ENCODE measurements at regions not wholly inside any gene's neighbourhood (a gene's known extent, or its start where the extent isn't known, plus 50 kb on each side); places are given as distances from the start of the nearest gene placed in this dataset.

- Histone ChIP-seq H3K36me3 (ENCODE audit: control insufficient read depth, insufficient read depth, low read length) (no peaks in the 10 kb centered on the region), H3K9me3 (no peaks in the 10 kb centered on the region), H3K4me1 (no peaks in the 10 kb centered on the region), H3K4me3 (ENCODE audit: low read depth, low read length) (no peak overlapping the region), H3K27me3 (replicated peaks; ENCODE audit: control insufficient read depth, insufficient read depth, low read length) (no peaks in the 10 kb centered on the region)
- H3K4me3 Mint-ChIP-seq (ENCODE audit: unreplicated experiment) = no peak overlapping the region
- TF ChIP-seq CTCF (IDR thresholded peaks at IDR 0.05; ENCODE audit: insufficient read depth in 1 of 2, low read depth in 1 of 2, low read length in 1 of 2, severe bottlenecking in 1 of 2, unreplicated experiment in 1 of 2) = no peak
- H3K27ac Mint-ChIP-seq (ENCODE audit: unreplicated experiment) = no peak overlapping the region
- no peak for DNase-seq
- intact Hi-C loops (cut with micrococcal nuclease; ENCODE audit: unreplicated experiment) = no loop called here
- H3K9me3 Mint-ChIP-seq (ENCODE audit: unreplicated experiment) = no peaks in the 10 kb centered on the region
- no peaks in the 10 kb centered on the region for H3K4me1 Mint-ChIP-seq (ENCODE audit: low read depth, unreplicated experiment)
- no TSS peak for BruUV-seq (replicated peaks)
- no peaks in the 10 kb centered on the region for H3K36me3 Mint-ChIP-seq (ENCODE audit: insufficient read depth, unreplicated experiment)
- no peaks in the 10 kb centered on the region for H3K27me3 Mint-ChIP-seq (ENCODE audit: insufficient read depth, unreplicated experiment)
- POLR2A ChIA-PET = no interaction called here
- CTCF ChIA-PET = no interaction called here
Observed at GRCh38 chr13:106850973-106851650, 283.2 kb upstream of the ARGLU1 start.

- Histone ChIP-seq H3K36me3 (ENCODE audit: control insufficient read depth, insufficient read depth, low read length) (no peaks in the 10 kb centered on the region), H3K27me3 (replicated peaks; ENCODE audit: control insufficient read depth, insufficient read depth, low read length) (no peaks in the 10 kb centered on the region), H3K4me3 (ENCODE audit: low read depth, low read length) (no peak overlapping the region), H3K4me1 (no peaks in the 10 kb centered on the region), H3K9me3 (no peaks in the 10 kb centered on the region)
- CTCF ChIA-PET = no interaction called here
- H3K27me3 Mint-ChIP-seq (ENCODE audit: insufficient read depth, unreplicated experiment) = no peaks in the 10 kb centered on the region
- intact Hi-C loops (cut with micrococcal nuclease; ENCODE audit: unreplicated experiment) = no loop called here
- H3K4me1 Mint-ChIP-seq (ENCODE audit: low read depth, unreplicated experiment) = no peaks in the 10 kb centered on the region
- POLR2A ChIA-PET = no interaction called here
- no peaks in the 10 kb centered on the region for H3K36me3 Mint-ChIP-seq (ENCODE audit: insufficient read depth, unreplicated experiment)
- BruUV-seq (replicated peaks) = no TSS peak
- TF ChIP-seq CTCF (IDR thresholded peaks at IDR 0.05; ENCODE audit: insufficient read depth in 1 of 2, low read depth in 1 of 2, low read length in 1 of 2, severe bottlenecking in 1 of 2, unreplicated experiment in 1 of 2) = no peak
- no peak overlapping the region for H3K4me3 Mint-ChIP-seq (ENCODE audit: unreplicated experiment)
- DNase-seq = no peak
- peak overlapping the region; percentile 35 for H3K27ac Mint-ChIP-seq (ENCODE audit: unreplicated experiment)
- no peaks in the 10 kb centered on the region for H3K9me3 Mint-ChIP-seq (ENCODE audit: unreplicated experiment)
Observed at GRCh38 chr13:106846571-106847448, 278.9 kb upstream of the ARGLU1 start.

- H3K4me1 Mint-ChIP-seq (ENCODE audit: low read depth, unreplicated experiment) = peaks cover 6% of the 10 kb centered on the region
- H3K27ac Mint-ChIP-seq (ENCODE audit: unreplicated experiment) = no peak overlapping the region
- no peak overlapping the region for H3K4me3 Mint-ChIP-seq (ENCODE audit: unreplicated experiment)
- H3K4me1 ChIP-seq = 0 out of 2 replicates have a peak, but pooled peaks cover 4% of the 10 kb centered on the region
- intact Hi-C loops (cut with micrococcal nuclease; ENCODE audit: unreplicated experiment) = loop anchor here (10.0 kb wide), 1 partner anchor 289 kb away; no protein-coding TSS in a partner anchor
- H3K36me3 ChIP-seq (ENCODE audit: control insufficient read depth, insufficient read depth, low read length) = no peaks in the 10 kb centered on the region
- H3K27me3 ChIP-seq (replicated peaks; ENCODE audit: control insufficient read depth, insufficient read depth, low read length) = no peaks in the 10 kb centered on the region
- no peaks in the 10 kb centered on the region for H3K36me3 Mint-ChIP-seq (ENCODE audit: insufficient read depth, unreplicated experiment)
- no peak overlapping the region for H3K4me3 ChIP-seq (ENCODE audit: low read depth, low read length)
- no peak for DNase-seq
- BruUV-seq (replicated peaks) = no TSS peak
- H3K27me3 Mint-ChIP-seq (ENCODE audit: insufficient read depth, unreplicated experiment) = no peaks in the 10 kb centered on the region
- ChIA-PET POLR2A (no interaction called here), CTCF (no interaction called here)
- no peak for TF ChIP-seq CTCF (IDR thresholded peaks at IDR 0.05; ENCODE audit: insufficient read depth in 1 of 2, low read depth in 1 of 2, low read length in 1 of 2, severe bottlenecking in 1 of 2, unreplicated experiment in 1 of 2)
- H3K9me3 Mint-ChIP-seq (ENCODE audit: unreplicated experiment) = no peaks in the 10 kb centered on the region
- H3K9me3 ChIP-seq = no peaks in the 10 kb centered on the region
Observed at GRCh38 chr13:106836186-106836802, 268.4 kb upstream of the ARGLU1 start.
